Epithelial cell of prostate (primary cell): ENCODE measurements at regions not wholly inside any gene's neighbourhood (a gene's known extent, or its start where the extent isn't known, plus 50 kb on each side); places are given as distances from the start of the nearest gene placed in this dataset.
"Not testable (repeated sequence)": the region's sequence is repeated elsewhere in the genome, so short reads cannot be mapped to it uniquely, and the experiment has no call there.

Experiments
- DNase-seq: peaks from one replicate; pipeline ENCODE4 v3.0.0-alpha.2; 2011; ENCODE audit warnings: low read depth, low spot score
- H3K27ac ChIP-seq: fragments of 450-650 bp; 2 replicates; pipeline ENCODE4 v1.5.1; 2017; ENCODE audit warnings: mild to moderate bottlenecking

DNA sequence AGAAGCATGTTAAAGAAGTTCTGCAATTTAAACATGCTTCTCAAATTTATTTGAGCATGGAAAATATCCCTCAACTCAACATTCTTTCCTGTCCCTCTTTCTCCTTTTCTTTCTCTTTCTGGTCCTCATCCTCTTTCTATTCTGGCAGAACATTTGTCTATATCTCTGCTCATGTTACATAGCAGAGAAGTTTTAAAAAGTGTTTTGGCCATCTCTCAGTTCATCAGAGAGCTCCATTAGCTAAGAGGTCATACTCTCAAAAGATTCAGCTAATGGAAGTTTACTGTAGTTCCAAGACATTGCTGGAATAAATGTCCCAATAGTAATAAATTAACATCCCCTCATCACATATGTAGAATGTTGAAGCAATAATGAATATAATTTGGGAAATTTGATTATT lies 53.5 kb downstream of the XCL2 start:
- DNase-seq = no peak

DNA sequence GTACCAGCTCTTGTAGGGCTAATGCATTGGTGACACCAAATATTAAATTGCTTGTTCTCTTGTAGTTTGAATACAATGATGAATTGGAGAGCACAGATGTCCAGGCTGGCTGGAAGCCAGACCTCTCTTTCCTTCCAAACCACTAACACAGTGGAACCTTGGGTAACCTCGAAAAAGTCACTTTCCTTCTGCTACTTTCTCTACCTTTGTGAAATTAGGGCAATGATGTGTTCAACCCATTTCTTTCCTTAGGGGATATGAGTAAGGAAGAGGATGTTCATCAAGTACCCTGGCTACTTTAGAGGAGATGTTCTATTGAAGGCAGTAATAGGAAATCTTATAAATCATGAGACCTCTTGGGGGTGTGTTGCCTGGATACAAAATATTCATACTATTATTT lies 55.7 kb downstream of the XCL2 start:
- DNase-seq = no peak
- no peak overlapping the region for H3K27ac ChIP-seq

More for the DNA sequence above, 53.5 kb downstream of the XCL2 start:
- no peak overlapping the region for H3K27ac ChIP-seq

DNA sequence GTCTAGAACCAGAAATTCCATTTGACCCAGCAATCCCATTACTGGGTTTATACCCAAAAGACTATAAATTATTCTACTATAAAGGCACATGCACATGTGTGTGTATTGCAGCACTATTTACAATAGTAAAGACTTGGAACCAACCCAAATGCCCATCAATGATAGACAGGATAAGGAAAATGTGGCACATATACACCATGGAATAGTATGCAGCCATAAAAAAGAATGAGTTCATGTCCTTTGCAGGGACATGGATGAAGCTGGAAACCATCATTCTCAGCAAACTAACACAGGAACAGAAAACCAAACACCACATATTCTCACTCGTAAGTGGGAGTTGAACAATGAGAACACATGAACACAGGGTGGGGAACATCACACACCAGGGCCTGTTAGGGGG lies 57.0 kb downstream of the XCL2 start:
- not testable (repeated sequence) for H3K27ac ChIP-seq, DNase-seq

DNA sequence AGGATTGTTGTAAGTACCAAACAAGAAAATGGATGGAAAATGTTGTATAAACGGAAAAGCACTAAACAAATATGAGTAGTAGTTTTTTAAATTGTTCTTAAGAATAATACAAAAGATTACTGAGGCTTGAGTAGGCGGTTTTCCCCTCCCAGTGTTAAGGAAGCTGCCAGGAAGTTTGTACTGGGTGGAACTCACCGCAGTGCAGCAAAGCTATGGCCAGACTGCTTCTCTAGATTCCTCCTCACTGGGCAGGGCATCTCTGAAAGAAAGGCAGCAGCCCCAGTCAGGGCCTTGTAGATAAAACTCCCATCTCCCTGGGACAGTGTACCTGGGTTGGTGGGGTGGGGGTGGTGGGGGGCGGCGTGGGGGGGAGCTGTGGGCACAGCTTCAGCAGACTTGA lies 58.7 kb downstream of the XCL2 start:
- no peak for DNase-seq
- peak overlapping the region; percentile 1 for H3K27ac ChIP-seq

DNA sequence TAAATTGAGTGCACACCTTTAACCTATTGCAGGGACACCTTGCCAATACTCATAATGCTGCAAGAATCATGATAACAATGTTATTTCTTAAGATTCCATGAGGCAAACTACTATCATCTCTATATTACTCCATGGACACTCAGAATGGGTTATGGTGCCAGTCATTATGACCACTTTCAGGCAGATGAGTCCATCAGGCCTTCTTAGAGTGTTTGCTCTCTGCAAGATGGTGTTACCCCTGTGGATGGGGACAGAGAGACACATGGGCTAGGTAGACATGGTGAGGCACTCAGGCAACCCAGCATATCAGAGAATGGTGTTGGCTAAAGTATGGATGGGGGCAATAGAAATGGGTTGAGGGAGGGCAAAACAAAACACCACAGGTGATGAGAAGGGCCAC lies 59.7 kb downstream of the XCL2 start:
- no peak overlapping the region for H3K27ac ChIP-seq
- no peak for DNase-seq

DNA sequence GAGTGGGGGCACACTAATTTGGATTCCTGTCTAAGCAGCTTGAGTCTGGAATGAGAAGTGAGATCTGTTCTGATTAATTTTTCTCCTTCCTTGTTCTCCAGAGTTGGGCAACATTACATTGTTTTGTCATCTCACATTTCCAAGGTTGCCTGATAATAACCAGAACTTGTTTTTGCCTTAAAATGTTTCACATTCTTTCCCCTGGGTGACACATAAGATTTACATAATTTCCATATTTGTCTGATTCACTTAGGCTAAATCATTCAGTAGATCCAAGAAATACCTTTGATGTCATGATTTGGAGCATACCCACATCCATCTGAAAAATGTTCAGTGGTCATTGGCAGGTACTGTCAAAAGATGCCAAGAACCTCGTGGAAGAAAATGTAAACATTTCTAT lies 60.3 kb downstream of the XCL2 start:
- DNase-seq = no peak
- no peak overlapping the region for H3K27ac ChIP-seq

DNA sequence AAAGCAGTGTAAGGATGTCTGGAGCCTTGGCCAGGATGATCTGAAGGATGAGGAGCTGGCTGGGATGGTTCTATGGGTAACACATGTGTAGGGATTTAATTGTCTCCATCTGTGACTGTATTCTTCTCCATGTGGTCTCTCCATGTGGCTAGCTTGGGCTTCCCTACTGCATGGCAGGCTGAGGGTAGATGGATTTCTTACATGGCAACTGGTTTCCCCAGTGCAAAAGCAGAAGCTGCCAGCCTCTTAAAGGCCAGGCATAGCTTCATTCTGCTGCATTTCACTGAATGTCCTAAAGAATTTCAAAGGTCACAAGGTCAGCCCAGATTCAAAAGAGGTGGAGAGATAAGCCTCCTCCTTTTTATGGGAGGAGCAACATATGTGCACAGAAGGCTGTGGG lies 61.7 kb downstream of the XCL2 start:
- no peak for DNase-seq
- no peak overlapping the region for H3K27ac ChIP-seq

DNA sequence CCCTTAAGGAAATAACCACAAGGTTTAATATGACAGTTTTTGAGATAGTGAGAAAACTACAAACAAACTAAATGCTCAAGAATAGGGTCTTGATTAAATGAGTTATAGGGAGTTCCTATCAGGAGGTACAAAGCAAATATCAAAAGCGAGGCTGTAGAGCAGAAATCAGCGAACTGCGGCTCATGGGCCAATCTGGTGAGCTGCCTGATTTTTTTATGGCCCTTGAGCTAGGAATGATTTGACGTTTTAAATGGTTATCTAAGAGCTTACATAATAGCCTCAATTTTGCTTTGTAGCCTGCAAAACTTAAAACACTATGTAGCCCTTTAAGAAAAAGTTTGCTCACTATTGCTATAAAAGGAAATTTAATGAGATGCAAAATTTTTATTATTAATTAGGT lies 62.2 kb downstream of the XCL2 start:
- H3K27ac ChIP-seq = no peak overlapping the region

DNA sequence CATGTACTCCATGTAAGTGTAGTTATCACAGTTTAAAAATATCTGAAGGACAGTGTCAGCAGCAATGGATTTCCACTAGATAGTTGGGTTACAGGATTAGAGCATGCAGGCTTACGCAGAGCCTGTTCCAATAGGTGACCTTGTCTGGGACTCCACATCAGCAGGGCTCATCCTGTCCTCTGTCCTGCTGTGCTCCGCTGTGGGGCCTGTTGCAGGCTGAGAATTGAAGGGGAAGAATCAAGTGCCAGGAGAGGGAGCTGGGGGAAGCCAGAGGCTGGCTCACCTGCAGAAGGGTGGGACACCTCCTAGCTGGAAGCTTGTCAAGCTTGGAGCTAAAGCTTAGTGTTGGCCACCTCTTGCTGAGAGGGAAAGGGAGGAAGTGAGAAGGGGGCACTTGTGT lies 62.8 kb downstream of the XCL2 start:
- no peak overlapping the region for H3K27ac ChIP-seq
- DNase-seq = no peak

More for the DNA sequence above, 62.2 kb downstream of the XCL2 start:
- DNase-seq = no peak

DNA sequence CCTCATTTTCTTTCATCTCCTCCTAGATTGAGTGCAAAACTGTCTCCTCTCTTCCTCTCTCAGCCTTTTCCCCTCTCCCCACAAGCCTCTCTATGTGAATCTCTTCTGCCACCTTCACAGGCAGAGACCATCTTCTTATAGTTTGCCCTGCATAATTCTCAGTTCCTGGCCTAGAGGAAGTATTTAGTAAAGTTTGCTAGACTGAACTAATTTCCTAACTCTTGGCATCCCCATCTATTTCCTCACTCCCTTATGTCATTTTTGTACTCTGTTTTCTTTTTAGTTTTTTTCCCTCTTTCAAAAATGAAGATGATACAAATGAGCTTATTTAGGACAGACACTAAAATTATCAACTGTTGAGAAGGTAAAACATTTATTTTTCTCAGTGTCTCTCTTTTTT lies 66.0 kb downstream of the XCL2 start:
- DNase-seq = no peak
- peak overlapping the region; percentile 73 for H3K27ac ChIP-seq

DNA sequence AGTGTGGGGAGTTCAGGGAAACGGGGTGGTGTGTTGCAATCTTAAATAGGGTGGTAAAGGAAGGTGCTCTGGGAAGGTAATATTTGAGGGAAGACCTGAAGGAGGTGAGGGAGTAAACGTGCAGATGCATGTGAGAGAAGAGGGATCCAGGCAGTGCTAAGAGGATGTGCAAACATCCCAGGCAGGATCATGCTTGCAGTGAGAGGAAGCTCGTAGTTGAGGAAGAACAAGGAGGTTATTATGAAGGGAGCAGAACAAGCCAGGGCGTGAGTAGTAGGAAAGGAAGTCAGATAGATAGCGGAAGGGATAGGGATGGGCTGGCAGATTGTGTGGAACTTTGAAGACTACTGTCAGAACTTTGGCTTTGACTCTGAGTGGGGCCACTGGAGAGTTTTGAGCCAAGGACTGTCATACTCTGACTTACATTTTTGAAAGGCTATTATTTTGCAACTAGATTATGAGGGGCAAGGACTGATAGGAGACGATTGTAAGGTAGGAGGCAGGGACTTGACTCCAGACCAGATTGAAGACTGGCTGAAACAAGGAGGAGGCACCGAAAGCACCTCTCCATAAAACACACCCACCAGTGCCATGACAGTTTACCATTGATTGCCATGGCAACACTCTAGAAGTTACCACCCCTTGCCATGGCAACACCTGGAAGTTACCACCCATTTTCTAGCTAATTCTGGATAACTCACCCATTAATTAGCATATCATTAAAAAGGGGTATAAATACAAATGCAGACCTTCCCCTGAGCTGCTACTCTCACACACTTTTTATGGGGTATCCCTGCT lies 67.0 kb downstream of the XCL2 start:
- peak overlapping the region; percentile 73 for H3K27ac ChIP-seq
- DNase-seq = peak; percentile 72

DNA sequence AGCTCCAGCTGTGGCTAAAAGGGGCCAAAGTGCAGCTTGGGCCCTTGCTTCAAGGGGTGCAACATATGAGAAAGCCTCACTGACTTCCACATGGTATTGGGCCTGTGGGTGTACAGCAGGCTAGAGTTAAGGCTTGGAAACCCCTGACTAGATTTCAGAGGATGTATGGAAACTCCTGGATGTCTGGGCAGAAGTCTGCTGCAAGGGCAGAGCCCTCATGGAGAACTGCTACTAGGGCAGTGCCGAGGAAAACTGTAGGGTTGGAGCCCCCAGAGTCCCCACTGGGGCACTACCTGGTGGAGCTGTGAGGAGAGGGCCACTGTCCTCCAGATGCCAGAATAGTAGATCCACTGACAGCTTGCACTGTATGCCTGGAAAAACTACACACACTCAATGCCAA lies 69.5 kb downstream of the XCL2 start:
- H3K27ac ChIP-seq = no peak overlapping the region
- no peak for DNase-seq

DNA sequence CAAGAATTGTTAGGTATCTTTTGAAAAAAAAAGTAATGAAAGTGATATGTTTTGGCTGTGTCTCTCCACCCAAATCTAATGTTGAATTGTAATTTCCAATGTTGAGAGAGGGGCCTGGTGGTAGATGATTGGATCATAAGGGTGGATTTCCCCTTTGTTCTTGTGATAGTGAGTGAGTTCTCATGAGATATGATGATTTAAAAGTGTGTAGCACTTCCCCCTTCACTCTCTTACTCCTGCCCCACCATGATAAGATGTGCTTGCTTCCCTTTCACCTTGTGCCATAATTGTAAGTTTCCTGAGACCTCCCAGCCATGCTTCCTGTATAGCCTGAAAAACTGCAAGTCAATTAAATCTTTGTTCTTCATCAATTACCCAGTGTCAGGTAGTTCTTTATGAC lies 70.7 kb downstream of the XCL2 start:
- no peak overlapping the region for H3K27ac ChIP-seq
- DNase-seq = no peak

DNA sequence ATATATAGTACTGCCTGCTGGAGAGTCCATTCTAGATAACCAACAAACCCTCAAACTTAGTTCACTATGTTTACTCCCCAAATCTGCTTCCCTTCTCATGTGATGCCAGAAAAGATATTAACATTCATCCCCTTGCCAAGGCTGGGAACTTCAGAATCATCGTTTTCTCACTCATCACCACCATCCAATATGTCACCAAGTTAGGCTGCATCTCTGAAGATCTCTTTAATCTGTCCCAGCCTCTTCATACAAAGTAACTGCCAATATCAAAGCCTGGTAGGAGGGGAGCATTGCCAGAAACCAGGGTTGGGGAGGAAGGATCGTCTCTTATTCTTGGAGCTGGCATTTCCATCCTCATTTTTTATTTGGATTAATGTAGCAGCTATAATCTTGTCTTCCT lies 71.6 kb downstream of the XCL2 start:
- no peak for DNase-seq
- H3K27ac ChIP-seq = no peak overlapping the region

DNA sequence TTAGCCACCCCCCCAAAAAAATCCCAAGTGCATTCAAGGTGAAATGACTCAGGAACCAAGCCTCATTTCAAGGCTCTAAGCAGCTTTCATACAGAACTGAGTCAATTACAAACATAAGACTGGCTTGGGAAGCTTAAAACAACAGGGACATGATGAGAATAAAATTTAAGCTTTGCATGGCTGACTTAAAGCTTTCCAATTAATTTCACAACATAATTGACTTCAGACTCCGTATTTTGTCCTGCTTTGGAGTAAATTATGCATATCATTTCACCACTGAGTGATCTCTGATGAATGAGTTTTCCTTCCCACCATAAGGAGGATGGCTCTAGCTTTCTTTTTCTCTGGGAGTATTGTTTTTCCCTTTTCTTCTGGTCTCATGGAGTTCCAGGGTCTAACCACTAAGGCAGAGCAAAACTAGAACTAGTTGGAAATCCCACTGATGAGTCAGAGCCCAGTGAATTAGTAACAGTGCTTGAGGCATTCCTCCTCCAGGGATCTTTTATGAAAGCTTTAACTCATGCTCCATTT lies 72.8 kb downstream of the XCL2 start:
- peak overlapping the region; percentile 16 for H3K27ac ChIP-seq
- no peak for DNase-seq

DNA sequence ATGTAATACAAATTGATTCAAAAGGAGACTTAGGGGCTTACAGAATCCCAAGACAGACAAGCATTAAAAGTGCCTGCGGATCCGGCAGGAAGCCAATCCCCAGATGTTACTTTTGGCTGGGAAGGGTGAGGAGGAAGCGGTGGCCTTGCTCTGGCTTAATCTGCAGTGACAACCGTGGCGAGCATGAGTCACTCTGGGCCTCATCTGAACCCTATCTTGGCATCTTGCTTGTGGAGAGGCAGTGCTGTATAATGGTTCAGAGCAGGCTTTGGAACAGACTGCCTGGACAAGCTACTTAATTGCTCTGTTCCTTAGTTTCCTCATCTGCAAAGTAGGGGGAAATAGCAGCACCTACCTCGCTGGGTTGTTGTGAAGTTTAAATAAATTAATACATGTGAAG lies 74.1 kb downstream of the XCL2 start:
- no peak overlapping the region for H3K27ac ChIP-seq
- DNase-seq = no peak

DNA sequence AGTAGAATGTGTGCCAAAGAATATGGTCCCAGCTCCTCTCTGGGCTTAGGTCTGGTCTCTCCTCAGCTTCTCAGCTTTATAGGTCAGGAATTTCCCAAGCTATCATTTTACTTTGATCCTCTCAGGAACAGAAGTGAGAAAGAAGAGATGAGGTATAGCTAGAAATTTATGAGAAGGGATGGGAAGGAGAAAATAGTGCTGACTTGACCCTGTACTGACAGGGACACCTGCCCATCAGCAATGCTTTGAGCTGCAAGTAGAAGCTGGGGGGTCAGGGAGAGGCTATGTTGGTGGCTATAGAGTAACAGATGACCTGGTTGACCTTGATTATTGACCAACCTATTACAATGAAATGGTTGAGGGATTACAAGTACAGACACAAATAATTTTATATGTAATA lies 75.0 kb downstream of the XCL2 start:
- H3K27ac ChIP-seq = no peak overlapping the region
- no peak for DNase-seq

DNA sequence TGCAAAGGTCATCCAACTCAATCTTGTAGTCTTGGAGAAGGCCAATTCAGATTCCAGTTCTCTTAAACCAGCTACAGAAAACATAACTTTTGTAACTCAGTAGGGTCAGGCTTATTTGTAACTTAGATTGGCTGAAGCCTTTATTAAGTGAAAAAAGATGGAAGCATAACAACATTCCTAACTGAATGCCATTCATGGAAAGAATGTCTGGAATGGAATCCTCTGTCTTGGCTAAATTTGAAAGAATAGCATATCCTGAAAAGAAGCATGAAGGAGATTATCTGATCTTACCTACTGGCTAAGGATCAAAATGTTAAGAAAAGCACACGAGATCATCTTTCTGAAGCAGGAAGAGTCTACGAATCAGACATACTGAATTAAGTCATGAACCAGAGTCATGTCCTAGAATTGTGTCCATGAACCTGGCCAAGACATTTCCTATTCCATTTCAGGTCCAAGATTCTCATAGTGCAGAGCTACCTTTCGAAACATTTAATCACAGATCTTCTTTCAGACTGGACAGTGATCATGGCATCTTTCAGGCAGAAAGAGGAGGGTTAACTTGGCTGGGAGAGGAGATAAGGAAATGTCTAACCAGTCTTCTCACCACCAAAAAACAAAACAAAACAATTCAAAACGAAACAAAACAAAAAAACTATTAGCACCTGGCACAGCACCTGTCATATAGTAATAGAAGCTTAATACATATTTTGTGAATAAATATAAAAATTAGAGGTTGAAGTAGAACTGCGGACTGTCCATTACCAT lies 75.6 kb downstream of the XCL2 start:
- H3K27ac ChIP-seq = no peak overlapping the region
- DNase-seq = no peak

DNA sequence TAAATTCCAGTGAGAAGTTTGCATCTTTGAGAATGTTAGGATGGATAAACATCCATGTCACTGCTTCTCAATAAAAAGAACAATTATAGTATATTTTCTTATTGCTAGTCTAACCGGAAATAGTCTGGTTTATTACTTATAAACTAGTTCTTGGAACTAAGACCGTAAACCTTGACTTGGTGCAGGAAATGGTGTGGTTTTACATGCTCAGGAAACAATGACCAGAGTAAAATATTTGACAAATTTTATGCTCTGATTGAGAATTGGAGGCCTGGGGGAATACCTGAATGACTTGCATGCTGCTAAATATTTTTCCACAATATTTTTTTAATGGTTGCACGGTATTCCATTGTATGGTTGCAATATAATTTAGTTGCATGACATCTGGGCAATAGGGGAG lies 76.3 kb downstream of the XCL2 start:
- H3K27ac ChIP-seq = no peak overlapping the region
- no peak for DNase-seq

DNA sequence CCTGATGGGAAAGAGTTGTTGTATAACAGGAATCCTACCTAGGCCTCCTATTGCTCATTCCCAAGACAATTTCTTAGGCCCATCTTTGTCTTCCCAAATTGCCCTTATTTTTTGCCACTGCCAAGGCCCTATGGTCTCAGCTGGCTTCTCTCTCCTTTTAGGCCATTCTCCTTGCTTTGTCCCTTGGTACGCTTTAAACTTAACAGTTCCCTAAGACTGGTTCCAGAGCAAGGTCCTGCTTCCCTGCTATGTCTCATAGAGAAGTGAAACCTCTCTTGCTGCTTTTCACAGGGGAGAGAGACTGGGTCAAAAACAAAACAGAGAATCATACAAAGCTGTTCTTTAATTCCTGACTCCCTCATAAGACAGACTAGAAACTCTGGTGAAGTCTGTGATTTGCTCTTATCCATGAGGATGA lies 77.1 kb downstream of the XCL2 start:
- H3K27ac ChIP-seq = no peak overlapping the region
- DNase-seq = no peak

DNA sequence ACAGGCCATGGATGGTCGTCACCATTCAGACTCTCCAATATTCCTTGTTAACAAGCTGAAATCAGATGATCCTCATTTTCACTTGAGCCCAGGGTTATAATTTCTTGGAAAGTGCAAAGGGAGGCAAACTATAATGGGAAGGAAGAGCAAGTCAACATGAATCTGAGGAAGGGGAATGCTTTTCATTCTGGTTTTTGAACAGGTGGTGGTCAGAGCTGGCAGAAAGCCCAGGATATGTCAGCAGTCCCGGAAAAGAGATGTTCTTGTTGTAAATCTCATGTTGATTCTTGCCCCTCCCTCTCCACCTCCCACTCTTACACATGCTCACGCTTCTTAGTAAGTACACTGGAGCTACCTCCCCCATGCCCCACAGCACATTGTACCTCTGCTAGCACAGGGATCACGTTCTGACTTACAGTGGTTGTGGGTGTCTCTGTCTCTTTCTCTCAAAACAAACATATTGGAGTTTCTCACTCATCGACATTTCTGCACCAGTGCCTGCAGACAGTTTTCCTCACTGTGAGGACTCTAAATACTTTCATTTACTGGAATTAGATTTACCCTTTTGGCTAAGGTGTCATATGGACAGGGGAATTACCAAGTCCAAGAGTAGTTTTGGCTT lies 77.6 kb downstream of the XCL2 start:
- H3K27ac ChIP-seq = peak overlapping the region; percentile 20
- DNase-seq = no peak
